Left lung (tissue), 4 donors: ENCODE measurements at regions not wholly inside any gene's neighbourhood (a gene's known extent, or its start where the extent isn't known, plus 50 kb on each side); places are given as distances from the start of the nearest gene placed in this dataset.

Experiments
- ATAC-seq: fragments of 200-7000 bp; cut with Tn5 transposase; one replicate; pipeline ENCODE4 v1.9.1; 2020; ENCODE audit warnings: moderate library complexity
- DNase-seq, 4 donors: peaks; one replicate each; pipeline ENCODE4 v3.0.0-alpha.2; 2013 to 2020
- H3K27ac ChIP-seq, 2 donors: fragments of 200-600 bp; sonication (generic) in 1 of 2; one replicate each; pipeline versions ENCODE4 v1.5.0 to v1.8.0; 2020 to 2021
- H3K27me3 ChIP-seq, 2 donors: fragments of 200-600 bp; sonication (generic) in 1 of 2; one replicate each; pipeline versions ENCODE4 v1.5.0 to v1.8.0; 2020 to 2021
- H3K36me3 ChIP-seq, 2 donors: fragments of 200-600 bp; sonication (generic) in 1 of 2; one replicate each; pipeline versions ENCODE4 v1.5.0 to v1.8.0; 2020 to 2021
- H3K4me1 ChIP-seq, 2 donors: fragments of 200-600 bp; one replicate each; pipeline ENCODE4 v1.8.0; 2021
- H3K4me3 ChIP-seq, 2 donors: fragments of 200-600 bp; sonication (generic) in 1 of 2; one replicate each; pipeline versions ENCODE4 v1.5.0 to v1.8.0; 2020 to 2021; ENCODE audit warnings: mild to moderate bottlenecking in 1 of 2
- H3K9me3 ChIP-seq, 2 donors: fragments of 200-600 bp; sonication (generic) in 1 of 2; one replicate each; pipeline versions ENCODE4 v1.5.0 to v1.8.0; 2020 to 2021
- CTCF ChIP-seq, 2 donors: fragments of 200-600 bp; sonication (generic) in 1 of 2; IDR thresholded peaks; one replicate each; pipeline versions ENCODE4 v1.5.0 to v1.8.0; 2021; ENCODE audit warnings: antibody characterized with exemption in 2 of 2
- intact Hi-C, 2 donors: fragments of 100-400 bp; cut with DNase I; formaldehyde crosslinking; loops; one replicate each; pipeline versions ENCODE4 v1.11.2 to v1.14.2; 2022
- donor health status: DM: no; HTN: yes; CAD: no.
- donor health status: DM: no; HTN: no; CAD: no.

GRCh38 chr9:87792831-87793288, 66.9 kb downstream of the CTSL start:
- no peaks in the 10 kb centered on the region for H3K27me3 ChIP-seq
- intact Hi-C loops: no loop called here
- peak in 3 of 4 donors; percentile 10 to 87 (median 78) for DNase-seq
- peaks cover 0 to 38% of the 10 kb centered on the region in 2 donors for H3K4me1 ChIP-seq
- TF ChIP-seq CTCF (IDR thresholded peaks at IDR 0.05): peak in 1 of 2 donors; percentile 39
- peak; percentile 94 for ATAC-seq
- peak overlapping the region; percentile 67 to 84 for H3K27ac ChIP-seq
- H3K9me3 ChIP-seq: no peaks in the 10 kb centered on the region
- H3K36me3 ChIP-seq: no peaks in the 10 kb centered on the region
- H3K4me3 ChIP-seq: no peak overlapping the region

GRCh38 chr9:87793292-87793691, 67.4 kb downstream of the CTSL start:
- intact Hi-C loops: no loop called here
- DNase-seq (no peak), ATAC-seq (peak; percentile 79)
- Histone ChIP-seq H3K4me3 (no peak overlapping the region), H3K36me3 (no peaks in the 10 kb centered on the region), H3K27ac (peak overlapping the region; percentile 67 to 84), H3K27me3 (no peaks in the 10 kb centered on the region), H3K4me1 (peaks cover 0 to 38% of the 10 kb centered on the region in 2 donors), H3K9me3 (no peaks in the 10 kb centered on the region)
- no peak for TF ChIP-seq CTCF (IDR thresholded peaks at IDR 0.05)

- H3K27ac ChIP-seq: no peak overlapping the region
- H3K27me3 ChIP-seq: no peaks in the 10 kb centered on the region
- intact Hi-C loops: no loop called here
- H3K4me1 ChIP-seq: peaks cover 0 to 38% of the 10 kb centered on the region in 2 donors
- H3K4me3 ChIP-seq: no peak overlapping the region
- no peak for ATAC-seq
- H3K36me3 ChIP-seq: no peaks in the 10 kb centered on the region
- no peak for DNase-seq
- no peak for TF ChIP-seq CTCF (IDR thresholded peaks at IDR 0.05)
- H3K9me3 ChIP-seq: no peaks in the 10 kb centered on the region
These were observed 69.3 kb downstream of the CTSL start for GRCh38 chr9:87795178-87795577.

GRCh38 chr9:87796196-87796595, 70.3 kb downstream of the CTSL start:
- TF ChIP-seq CTCF (IDR thresholded peaks at IDR 0.05): no peak
- Histone ChIP-seq H3K4me3 (no peak overlapping the region), H3K27me3 (no peaks in the 10 kb centered on the region), H3K27ac (peak overlapping the region in 1 of 2 donors; percentile 50), H3K36me3 (no peaks in the 10 kb centered on the region), H3K9me3 (no peaks in the 10 kb centered on the region), H3K4me1 (peaks cover 0 to 38% of the 10 kb centered on the region in 2 donors)
- intact Hi-C loops: no loop called here
- no peak for ATAC-seq
- no peak for DNase-seq

GRCh38 chr9:87798261-87798833, 72.4 kb downstream of the CTSL start:
- Histone ChIP-seq H3K4me1 (peaks cover 0 to 28% of the 10 kb centered on the region in 2 donors), H3K27ac (no peak overlapping the region), H3K36me3 (no peaks in the 10 kb centered on the region), H3K27me3 (no peaks in the 10 kb centered on the region), H3K9me3 (no peaks in the 10 kb centered on the region), H3K4me3 (no peak overlapping the region)
- DNase-seq (no peak), ATAC-seq (no peak)
- intact Hi-C loops: no loop called here
- TF ChIP-seq CTCF (IDR thresholded peaks at IDR 0.05): no peak
